Colonic mucosa (tissue), 4 donors: ENCODE measurements at regions not wholly inside any gene's neighbourhood (a gene's known extent, or its start where the extent isn't known, plus 50 kb on each side); places are given as distances from the start of the nearest gene placed in this dataset.

ENCODE experiments used
- DNase-seq: peaks from one replicate; pipeline ENCODE4 v3.0.0-alpha.2; 2020
- H3K27ac ChIP-seq: fragments of 200-600 bp; one replicate; pipeline ENCODE4 v1.8.0; 2021
- H3K27me3 ChIP-seq: fragments of 200-600 bp; one replicate; pipeline ENCODE4 v1.8.0; 2021
- H3K36me3 ChIP-seq: fragments of 200-600 bp; one replicate; pipeline ENCODE4 v1.8.0; 2021
- H3K4me1 ChIP-seq: fragments of 200-600 bp; one replicate; pipeline ENCODE4 v1.8.0; 2021; ENCODE audit warnings: mild to moderate bottlenecking
- H3K4me3 ChIP-seq: fragments of 200-600 bp; one replicate; pipeline ENCODE4 v1.8.0; 2021
- H3K9ac ChIP-seq, 2 donors: one replicate each; pipeline ENCODE4 v1.7.0; 2013; ENCODE audit warnings: control low read depth in 2 of 2, low read depth in 2 of 2, low read length in 2 of 2
- H3K9me3 ChIP-seq: fragments of 200-600 bp; one replicate; pipeline ENCODE4 v1.8.0; 2021
- intact Hi-C: fragments of 100-400 bp; cut with DNase I; formaldehyde crosslinking; loops from one replicate; pipeline ENCODE4 v1.14.1; 2022
- TF ChIP-seq, protein P1 (sequence below): fragments of 200-600 bp; IDR thresholded peaks from one replicate; pipeline ENCODE4 v1.8.0; 2022; ENCODE audit warnings: antibody characterized with exemption, mild to moderate bottlenecking
- donor health status: healthy.
- donor health status: DM: no; HTN: no; CAD: no.
- donor health status: DM: no; HTN: no; CAD: no.

- Histone ChIP-seq H3K4me3 (no peak overlapping the region), H3K9ac (no peak overlapping the region), H3K9me3 (no peaks in the 10 kb centered on the region), H3K27ac (no peak overlapping the region), H3K27me3 (no peaks in the 10 kb centered on the region), H3K4me1 (no peaks in the 10 kb centered on the region), H3K36me3 (no peaks in the 10 kb centered on the region)
- TF ChIP-seq, protein P1, sequence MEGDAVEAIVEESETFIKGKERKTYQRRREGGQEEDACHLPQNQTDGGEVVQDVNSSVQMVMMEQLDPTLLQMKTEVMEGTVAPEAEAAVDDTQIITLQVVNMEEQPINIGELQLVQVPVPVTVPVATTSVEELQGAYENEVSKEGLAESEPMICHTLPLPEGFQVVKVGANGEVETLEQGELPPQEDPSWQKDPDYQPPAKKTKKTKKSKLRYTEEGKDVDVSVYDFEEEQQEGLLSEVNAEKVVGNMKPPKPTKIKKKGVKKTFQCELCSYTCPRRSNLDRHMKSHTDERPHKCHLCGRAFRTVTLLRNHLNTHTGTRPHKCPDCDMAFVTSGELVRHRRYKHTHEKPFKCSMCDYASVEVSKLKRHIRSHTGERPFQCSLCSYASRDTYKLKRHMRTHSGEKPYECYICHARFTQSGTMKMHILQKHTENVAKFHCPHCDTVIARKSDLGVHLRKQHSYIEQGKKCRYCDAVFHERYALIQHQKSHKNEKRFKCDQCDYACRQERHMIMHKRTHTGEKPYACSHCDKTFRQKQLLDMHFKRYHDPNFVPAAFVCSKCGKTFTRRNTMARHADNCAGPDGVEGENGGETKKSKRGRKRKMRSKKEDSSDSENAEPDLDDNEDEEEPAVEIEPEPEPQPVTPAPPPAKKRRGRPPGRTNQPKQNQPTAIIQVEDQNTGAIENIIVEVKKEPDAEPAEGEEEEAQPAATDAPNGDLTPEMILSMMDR = no peak
- DNase-seq = no peak
- intact Hi-C loops = no loop called here
Observed at GRCh38 chr16:79717333-79718137, 117.0 kb upstream of the MAF start.

DNA sequence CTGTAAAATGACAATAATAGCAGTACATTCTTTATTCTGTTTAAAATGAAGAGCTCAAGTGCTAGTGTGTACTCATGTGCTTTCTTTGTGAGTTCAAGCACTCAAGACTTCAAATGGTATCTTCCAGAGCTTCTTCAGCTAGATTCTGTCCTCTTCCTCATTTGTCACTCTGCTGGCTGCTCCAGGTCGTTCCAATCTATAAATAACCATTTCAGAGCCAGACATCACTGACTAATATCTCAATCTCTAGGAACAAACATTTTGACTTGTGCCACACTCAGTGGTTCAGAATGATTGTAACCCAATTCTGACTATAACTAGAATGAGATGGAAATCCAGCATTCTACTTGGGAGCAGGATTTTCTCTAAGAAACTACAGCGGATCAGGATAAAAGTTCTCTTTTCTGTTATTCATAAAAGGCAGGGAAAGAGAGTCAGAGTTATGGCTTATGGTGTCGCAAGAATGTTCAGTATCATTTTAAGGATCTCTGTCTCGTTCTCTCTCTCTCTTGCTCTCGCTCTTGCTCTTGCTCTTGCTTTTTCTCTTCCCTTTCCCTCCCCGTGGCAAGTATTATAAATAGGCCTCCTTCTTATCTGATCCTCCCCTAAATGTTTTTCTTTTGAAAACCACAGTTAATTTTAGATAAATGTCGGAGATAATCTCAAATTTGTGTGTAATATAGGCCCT is 116.3 kb upstream of the MAF start:
- no peaks in the 10 kb centered on the region for H3K36me3 ChIP-seq
- TF ChIP-seq, protein P1 = no peak
- no peak overlapping the region for H3K27ac ChIP-seq
- no peaks in the 10 kb centered on the region for H3K9me3 ChIP-seq
- H3K4me3 ChIP-seq = no peak overlapping the region
- intact Hi-C loops = no loop called here
- no peak overlapping the region for H3K9ac ChIP-seq
- H3K4me1 ChIP-seq = no peaks in the 10 kb centered on the region
- DNase-seq = no peak
- no peaks in the 10 kb centered on the region for H3K27me3 ChIP-seq

DNA sequence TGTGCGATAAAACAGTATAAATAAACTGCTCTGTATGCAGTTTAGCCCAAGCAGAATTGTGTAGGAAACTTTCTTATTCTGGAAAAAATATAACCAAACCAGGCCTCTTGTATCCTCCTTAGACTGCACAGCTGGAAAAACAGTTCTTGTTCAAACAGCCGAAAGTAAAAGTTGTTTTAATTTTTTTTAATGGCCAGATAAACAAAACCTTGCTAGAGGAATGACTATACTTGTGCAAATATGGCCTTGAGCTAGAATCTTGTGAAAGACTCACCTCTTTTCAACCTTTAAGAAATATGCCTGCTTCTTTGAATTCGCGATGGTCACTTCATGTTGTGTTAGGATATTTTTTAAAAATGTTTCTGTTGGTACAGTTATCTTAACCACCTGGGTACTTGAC is 114.5 kb upstream of the MAF start:
- intact Hi-C loops = no loop called here
- Histone ChIP-seq H3K27ac (no peak overlapping the region), H3K27me3 (no peaks in the 10 kb centered on the region), H3K36me3 (no peaks in the 10 kb centered on the region), H3K4me1 (no peaks in the 10 kb centered on the region), H3K9me3 (no peaks in the 10 kb centered on the region), H3K4me3 (no peak overlapping the region), H3K9ac (no peak overlapping the region)
- TF ChIP-seq, protein P1 = no peak
- DNase-seq = no peak

DNA sequence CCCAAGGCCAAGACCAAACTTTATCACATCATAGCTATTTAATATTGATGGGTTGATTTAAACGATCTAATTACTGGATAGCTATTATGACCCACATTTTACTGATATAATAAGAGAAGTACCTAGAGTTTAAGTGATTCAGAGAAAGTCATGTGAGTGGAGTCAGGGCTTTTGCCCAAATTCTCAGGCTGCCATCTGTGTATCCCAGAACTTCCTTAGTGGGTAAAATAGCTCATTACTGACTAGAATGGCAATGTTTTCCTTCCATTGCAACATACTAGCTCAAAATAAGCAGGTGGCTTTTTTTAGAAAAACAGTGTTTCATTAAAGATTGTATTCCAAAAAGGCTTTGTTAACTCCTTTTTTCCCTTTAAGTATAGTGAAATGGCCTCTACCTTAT is 113.9 kb upstream of the MAF start:
- Histone ChIP-seq H3K36me3 (no peaks in the 10 kb centered on the region), H3K4me1 (no peaks in the 10 kb centered on the region), H3K27me3 (no peaks in the 10 kb centered on the region), H3K4me3 (no peak overlapping the region), H3K9me3 (no peaks in the 10 kb centered on the region), H3K27ac (no peak overlapping the region), H3K9ac (no peak overlapping the region)
- TF ChIP-seq, protein P1 = no peak
- intact Hi-C loops = no loop called here
- no peak for DNase-seq

- no peak overlapping the region for H3K9ac ChIP-seq
- DNase-seq = no peak
- no peaks in the 10 kb centered on the region for H3K36me3 ChIP-seq
- no peaks in the 10 kb centered on the region for H3K27me3 ChIP-seq
- TF ChIP-seq, protein P1 = no peak
- no peak overlapping the region for H3K4me3 ChIP-seq
- intact Hi-C loops = no loop called here
- no peaks in the 10 kb centered on the region for H3K4me1 ChIP-seq
- H3K27ac ChIP-seq = no peak overlapping the region
- no peaks in the 10 kb centered on the region for H3K9me3 ChIP-seq
Observed at GRCh38 chr16:79713609-79714309, 113.2 kb upstream of the MAF start.
